ENCODE measurements at regions not wholly inside any gene's neighbourhood (a gene's known extent, or its start where the extent isn't known, plus 50 kb on each side); places are given as distances from the start of the nearest gene placed in this dataset.

GRCh38 chr4:19987746-19988145 lies 264.0 kb upstream of the SLIT2 start:
- no peak for FAIRE-seq

GRCh38 chr4:19983072-19983471 lies 268.6 kb upstream of the SLIT2 start:
- FAIRE-seq, result no peak

DNA sequence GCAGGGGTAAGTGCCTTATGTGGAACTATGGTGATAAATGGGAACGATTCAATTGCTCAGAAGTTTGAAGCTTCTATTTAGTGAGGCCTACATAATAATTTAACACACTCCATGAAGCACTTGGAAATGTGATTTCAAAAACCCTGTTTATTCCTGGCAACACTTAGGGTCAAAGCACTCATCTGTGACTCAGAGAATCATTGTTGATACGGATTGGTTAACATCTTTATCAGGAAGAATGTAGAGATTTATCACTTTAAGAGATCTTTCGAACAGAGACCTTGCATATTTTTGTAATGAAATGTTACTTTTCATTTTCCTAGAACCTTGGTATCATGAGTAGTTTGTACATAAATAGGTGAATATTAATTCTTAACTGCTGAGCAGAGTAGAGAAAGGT lies 269.1 kb upstream of the SLIT2 start:
- FAIRE-seq, result no peak

GRCh38 chr4:19971829-19972228 lies 279.9 kb upstream of the SLIT2 start:
- FAIRE-seq, result no peak

DNA sequence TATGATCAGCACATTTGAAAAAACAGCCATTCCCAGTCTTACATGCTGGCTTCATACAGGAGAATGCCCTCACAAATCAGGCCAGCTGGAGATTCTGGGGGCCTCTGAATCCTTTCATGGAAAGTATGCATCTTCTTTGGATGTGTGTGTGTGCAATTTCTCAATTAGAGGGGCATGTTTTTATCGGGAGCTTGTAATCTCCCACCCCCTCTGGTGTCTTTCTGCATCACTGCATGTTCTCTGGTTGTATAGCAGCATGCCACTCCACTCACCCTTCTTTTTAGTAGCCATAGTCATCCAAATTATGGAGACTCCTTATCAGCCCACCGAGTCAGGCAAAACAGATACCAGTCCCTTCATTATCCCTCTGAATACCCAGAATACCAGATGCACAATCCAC lies 282.2 kb upstream of the SLIT2 start:
- FAIRE-seq, result no peak

- no peak for FAIRE-seq
Observed at GRCh38 chr4:19961091-19961490, 290.6 kb upstream of the SLIT2 start.

DNA sequence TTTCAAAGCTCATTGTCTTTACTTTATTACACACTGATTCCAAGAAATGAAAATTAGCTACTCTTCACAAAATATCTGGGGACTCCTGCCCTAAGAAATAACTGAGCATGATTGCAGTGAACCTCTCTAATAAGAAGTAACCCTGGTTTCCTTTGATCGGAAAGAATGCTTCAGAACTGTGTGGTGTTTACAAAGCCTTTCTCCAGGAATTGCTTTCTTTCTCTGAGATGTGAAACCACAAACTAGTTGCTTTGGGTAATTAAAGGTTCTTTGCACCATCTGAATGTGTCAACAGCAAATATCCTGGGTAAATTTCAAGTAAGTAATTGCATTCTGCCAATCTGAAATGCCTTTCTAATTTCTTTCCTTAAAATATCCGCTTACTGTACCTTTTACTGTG lies 292.9 kb upstream of the SLIT2 start:
- no peak for FAIRE-seq

DNA sequence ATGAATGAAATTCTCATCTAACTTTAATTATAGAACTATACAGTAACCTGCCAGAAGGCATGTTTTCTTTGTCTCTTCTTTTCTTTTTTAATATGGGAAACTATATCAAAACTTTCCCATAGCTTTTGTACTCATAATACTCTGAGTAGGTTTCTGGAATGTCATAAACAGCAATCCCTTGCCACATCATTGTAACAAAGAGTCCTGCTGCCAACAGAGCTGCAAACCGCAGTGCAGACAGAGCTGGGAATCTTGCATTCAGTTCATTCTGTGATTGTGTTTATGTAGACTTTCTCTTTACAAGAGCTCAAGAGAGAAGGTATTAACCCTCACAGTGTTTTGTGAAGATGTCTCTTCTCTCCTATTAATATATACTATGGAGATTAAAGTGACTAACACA lies 304.4 kb upstream of the SLIT2 start:
- FAIRE-seq, result no peak

DNA sequence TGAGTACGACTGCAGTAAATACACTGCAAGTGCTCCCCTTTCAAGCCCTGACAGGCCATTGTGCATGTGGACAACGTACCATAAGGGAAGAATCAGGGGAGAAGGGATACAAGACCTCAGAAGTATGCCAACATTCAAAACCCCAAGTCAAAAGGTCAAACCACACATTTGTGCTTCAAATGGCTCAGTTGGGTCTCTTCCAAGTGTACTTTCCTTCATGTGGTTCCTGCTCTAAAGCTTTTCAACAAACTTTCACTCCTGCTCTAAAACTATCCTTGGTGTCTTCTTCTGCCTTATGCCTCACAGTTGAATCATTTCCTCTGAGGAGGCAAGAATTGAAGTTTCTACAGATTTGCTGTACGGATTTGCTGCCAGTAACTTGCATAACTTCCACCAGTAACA lies 305.7 kb upstream of the SLIT2 start:
- no peak for FAIRE-seq

DNA sequence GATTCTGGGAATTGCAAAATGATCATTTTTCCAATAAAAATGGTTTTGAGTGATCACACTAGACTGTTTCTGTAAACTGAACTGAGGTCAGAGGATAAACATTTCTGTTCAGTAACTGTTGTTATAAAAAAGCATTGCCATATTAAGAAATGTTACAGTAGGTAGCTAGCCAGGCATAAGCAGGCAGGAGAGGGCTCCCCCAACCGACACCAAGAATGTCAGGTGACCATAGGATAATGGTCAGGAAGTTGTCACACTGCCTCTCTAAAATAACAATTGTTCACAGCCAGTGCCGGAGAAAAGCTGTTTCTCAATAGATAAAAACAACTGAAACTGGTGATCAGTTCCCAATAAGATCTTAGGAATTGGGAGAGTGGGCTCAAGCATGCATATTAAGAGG lies 306.2 kb upstream of the SLIT2 start:
- no peak for FAIRE-seq

DNA sequence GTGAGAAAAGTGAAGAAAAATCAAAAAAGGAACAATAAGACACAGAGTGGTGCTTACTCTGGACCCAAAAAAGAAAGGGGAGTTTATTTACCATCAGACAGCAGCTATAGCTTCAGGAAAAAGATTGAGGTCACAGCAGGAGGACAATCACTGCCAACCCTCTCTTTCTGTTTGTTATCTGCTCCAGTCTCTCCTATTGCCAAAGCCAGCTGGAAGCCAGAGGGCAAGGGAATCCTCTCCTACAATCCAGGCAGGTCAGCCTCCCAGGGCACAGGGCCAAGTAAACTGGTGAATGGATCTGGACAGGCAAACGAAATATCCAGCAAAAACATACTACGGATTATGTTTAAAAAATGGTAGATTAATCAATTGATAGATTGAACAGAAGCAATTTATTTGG lies 306.9 kb upstream of the SLIT2 start:
- no peak for FAIRE-seq

DNA sequence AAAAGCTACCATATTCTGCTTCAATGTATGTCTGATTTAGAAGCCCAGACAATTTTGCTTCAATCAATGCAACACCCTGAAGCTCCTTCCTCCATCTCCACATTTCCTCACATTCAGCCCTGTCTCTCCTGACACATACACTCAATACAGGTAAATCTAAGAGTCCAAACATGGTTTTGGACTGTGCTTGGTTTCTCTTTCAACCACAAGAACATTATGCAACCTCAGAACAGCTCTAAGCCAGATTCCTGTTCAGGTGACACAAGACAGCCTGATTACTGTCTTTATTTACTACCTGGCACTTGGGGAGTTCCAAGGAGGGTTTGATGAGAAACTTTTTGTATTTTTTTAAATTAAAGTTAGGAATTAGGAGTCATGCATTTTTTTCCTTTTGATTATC lies 307.5 kb upstream of the SLIT2 start:
- FAIRE-seq, result no peak

GRCh38 chr4:19941434-19941833 lies 310.3 kb upstream of the SLIT2 start:
- FAIRE-seq, result no peak

DNA sequence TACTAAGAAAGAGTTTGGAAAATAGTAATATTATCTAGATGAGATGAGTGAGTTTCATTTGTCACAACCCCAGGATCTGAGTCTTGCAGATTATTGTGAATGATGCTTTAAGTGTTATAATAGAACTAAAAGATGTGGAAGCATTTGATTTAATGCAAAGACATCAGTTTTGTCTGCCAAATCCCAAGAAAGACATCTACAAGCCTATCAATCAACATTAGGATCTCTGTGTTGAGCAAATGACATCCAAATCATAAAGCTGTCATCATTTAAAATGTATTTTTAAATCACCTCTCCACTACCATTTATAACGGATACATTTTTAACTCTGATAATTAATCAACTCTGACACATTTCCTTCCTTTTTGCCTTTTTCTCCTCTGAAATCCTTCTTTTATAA lies 310.8 kb upstream of the SLIT2 start:
- no peak for FAIRE-seq

DNA sequence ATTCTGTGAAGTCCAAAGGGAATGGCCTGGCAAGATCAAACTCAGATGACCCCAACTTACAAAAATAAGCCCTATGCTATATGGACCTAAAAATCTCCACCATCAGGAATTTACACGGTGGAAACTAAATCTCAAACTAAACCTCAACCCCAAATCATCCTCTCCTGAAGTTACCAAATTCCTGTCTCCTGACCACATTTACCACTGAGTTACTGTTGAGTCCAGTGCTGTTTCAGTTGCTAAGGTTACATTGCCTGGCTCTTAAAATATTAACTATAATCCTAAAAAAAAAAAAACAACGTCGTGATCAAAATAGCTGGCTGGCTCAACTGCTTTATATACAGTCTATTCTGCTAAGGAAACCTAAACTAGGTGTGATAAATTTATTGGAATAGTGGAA lies 315.2 kb upstream of the SLIT2 start:
- no peak for FAIRE-seq

DNA sequence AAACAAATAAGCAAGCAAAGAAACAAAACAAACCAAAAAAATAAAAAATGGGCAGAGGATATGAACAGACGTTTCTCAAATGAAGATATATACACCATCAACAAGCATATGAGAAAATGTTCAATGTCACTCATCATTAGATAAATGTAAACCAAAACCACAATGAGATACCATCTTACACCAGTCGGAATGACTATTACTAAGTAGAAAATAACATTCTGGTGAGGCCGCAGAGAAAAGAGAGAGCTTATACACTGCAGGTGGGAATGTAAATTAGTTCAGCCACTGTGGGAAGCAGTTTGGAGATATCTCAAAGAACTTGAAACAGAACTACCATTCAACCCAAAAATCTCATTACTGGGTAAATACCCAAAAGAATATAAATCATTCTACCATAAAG lies 321.0 kb upstream of the SLIT2 start:
- no peak for FAIRE-seq

DNA sequence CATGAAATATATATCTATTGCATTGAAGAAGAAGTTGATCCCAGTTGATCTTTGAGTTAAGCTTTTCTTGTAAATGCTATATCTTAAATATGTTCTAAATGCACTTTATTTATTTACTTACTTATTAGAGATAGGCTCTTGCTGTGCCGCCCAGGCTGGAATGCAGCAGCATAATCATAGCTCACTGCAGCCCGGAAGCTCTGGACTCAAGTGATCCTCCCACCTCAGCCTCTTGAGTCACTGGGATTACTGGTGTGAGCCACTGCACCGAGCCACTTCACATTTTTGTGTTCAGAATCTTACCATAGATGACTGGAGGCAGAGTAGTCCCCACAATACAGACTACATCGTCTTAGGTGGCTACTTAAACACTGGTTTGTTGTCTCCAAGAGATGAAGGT lies 324.3 kb upstream of the SLIT2 start:
- FAIRE-seq, result no peak

DNA sequence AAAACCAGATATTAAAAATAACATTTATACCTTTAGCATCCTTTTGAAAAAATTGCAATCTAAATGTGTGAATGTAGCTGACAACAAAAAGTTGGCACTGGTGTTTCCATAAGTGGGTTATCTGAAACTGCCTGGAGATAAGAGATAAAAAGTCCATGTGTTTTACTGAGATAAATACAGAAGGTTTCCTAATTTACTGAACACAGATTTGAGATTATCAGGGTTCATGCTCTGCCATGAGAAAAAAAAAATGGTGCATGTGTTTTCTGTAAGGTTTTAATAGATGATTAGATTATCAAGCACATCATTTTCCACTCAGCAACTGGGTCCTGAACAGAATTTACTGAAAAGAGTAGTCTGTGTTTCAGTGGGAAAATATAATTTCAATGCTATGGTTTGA lies 326.2 kb upstream of the SLIT2 start:
- no peak for FAIRE-seq

DNA sequence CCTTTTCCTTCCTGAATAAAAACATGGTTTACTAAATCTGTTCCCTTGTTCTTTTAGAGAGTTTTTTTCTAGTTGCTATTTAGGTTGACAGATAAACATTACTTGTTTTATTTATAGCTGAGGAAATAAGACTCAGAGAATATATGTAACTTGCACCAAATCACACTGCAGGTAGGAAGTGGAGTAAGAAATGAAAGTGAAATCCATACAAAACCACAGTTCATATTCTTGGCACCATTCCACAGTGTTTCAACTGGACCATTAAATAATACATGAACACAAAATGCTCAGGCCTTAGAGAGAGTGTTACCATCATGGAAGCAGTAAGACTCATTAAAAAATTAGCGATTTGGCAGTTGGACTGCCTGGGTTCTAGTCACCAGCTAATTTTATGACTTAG lies 326.9 kb upstream of the SLIT2 start:
- FAIRE-seq, result no peak

DNA sequence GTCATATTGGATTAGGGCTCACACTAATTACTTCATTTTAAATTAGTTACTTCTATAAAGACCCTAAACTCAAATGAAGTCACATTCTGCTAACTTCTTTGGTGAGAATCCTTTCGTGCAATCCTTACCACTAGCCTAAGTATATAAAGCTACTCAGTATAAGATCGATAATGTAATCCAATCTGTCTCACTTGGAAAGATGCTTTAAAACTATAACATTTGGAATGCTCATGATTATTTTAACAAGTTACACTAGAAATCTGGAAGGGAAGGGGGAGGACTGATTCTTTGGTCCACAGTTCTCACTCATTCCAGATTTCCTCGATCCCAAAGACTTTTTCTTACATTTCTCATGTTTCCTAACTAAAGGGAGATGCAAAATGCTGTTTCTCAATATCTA lies 336.4 kb upstream of the SLIT2 start:
- no peak for FAIRE-seq

GRCh38 chr4:19913650-19914049 lies 338.1 kb upstream of the SLIT2 start:
- FAIRE-seq, result no peak

DNA sequence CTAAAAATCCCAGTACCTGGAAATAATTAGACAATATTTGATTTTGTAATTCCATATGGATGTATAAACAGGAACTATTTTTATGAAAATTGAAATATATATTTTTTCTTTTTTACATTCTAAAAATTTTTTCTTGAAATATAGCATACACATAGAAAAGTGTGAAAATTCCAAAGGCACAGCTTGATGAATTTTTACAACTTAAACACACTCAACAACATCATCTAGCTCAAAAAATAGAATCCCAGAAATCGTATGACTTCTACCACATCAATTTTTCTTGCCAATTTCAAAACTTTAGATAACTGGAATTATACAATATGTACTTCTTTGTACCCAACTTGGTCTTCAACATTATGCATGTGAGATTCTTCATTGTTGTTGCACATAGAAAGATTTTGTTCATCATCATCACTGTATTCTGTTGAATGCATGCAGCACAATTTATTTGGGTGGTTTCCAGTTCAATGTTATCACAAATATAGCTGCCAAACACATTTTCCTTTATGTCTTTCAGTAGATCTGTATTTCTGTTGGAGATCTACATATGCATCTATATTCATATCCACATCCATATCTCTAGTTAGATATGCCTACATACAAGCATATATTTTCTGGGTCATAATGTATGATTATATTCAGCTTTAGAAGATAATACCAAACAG lies 340.7 kb upstream of the SLIT2 start:
- no peak for FAIRE-seq

DNA sequence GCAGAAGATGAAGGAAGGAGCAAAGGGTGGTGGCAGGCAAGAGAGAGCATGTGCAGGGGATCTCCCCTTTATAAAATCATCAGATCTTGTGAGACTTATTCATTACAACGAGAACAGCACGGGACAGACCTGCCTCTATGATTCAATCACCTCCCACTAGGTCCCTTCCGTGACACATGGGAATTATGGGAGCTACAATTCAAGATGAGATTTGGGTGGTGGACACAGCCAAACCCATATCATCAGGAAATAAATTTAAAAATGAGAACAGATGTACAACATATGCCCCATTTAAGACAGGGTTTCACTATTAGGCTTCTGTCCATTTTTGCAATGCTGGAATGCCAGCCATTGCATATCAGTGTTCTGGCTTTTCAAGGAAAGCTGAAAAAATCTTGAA lies 346.7 kb upstream of the SLIT2 start:
- no peak for FAIRE-seq

GRCh38 chr4:19888587-19888986 lies 363.1 kb upstream of the SLIT2 start:
- FAIRE-seq, result no peak

DNA sequence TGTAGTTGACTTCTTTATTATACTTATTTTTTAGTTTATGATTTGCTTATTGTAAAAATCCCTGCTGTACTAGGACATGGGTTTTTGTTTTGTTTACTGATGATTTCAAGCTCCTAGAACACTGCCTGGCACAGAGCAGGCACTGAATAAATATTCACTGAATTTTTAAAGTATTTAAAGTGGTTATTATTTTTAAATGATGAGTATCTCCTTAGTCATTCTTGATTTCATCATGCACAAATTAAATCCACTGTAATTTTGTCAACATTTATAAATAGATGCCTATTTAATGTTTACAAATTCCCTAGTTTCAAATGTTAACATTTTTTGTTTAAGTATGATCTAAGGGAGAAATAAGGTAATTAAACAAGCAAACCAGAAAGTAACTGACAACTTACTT lies 367.9 kb upstream of the SLIT2 start:
- FAIRE-seq, result no peak

GRCh38 chr4:19880206-19880605 lies 371.5 kb upstream of the SLIT2 start:
- no peak for FAIRE-seq

Measured in A204.1 (cell line).